ENCODE measurements at regions not wholly inside any gene's neighbourhood (a gene's known extent, or its start where the extent isn't known, plus 50 kb on each side); places are given as distances from the start of the nearest gene placed in this dataset.

DNA sequence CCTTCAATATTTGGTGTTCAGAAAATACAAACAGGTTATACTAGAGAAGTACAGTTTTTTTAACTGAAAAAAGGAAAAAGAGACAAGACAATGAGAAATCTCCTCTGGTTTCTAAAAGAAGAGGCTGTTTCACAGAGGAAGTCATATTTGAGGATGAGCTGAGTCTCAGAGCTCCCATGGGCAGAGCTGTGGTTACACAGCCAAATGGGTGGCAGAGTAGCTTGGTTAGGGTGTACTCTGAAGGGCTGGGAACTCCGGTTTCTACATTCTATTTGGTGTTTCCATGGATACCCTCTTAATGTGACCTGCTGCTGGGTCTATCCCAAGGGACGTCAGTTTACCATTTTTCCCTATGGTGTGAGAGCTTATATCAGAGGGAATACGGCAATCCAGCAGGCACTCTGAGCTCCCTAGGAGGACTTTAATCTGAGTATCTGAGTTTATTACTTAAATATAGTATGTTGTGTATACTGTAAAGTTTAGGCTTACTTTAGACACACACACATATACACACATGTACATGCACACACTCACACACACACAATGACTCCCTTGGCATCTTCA, 74.2 kb downstream of the CYRIA start:
- H3K27me3 ChIP-seq (ENCODE audit: control insufficient read depth, insufficient read depth, low read length) = no peaks in the 10 kb centered on the region
- no CpG with 5 or more reads among the region's 3 CpGs for WGBS (ENCODE audit: insufficient coverage)

DNA sequence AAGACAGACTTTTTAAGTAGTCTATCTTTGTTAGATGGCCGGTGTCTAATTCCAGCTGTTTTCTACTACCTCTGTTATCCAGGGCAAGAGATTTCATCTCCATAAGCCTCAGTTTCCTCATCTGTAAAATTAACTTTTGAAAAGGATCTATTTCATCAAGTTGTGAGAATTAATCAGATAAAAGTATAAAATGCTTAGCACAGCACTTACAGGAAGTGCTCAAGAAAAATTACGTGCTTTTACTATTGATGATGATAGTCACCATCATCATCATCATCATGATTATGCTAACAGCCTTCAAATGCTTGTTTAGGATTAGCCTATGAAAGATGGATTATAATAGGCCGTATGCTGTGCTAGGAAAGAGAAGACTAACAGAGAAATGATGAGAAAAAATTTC, 76.2 kb downstream of the CYRIA start:
- no peak overlapping the region for H3K4me3 ChIP-seq (ENCODE audit: low read depth, low read length)
- no peak for DNase-seq (ENCODE audit: low read depth in 4 of 6, low spot score in 6 of 6)
- H3K36me3 ChIP-seq (ENCODE audit: control insufficient read depth, insufficient read depth, low read length) = no peaks in the 10 kb centered on the region
- H3K27ac ChIP-seq (ENCODE audit: low read depth, low read length) = no peak overlapping the region
- WGBS (ENCODE audit: insufficient coverage) = no CpG with 5 or more reads among the region's 3 CpGs
- H3K9me3 ChIP-seq (ENCODE audit: control insufficient read depth, insufficient read depth, low read length) = no peaks in the 10 kb centered on the region
- H3K27me3 ChIP-seq (ENCODE audit: control insufficient read depth, insufficient read depth, low read length) = no peaks in the 10 kb centered on the region
- no peaks in the 10 kb centered on the region for H3K4me1 ChIP-seq (ENCODE audit: control insufficient read depth, insufficient read depth, low read length)

More for the DNA sequence above, 74.2 kb downstream of the CYRIA start:
- no peak overlapping the region for H3K4me3 ChIP-seq (ENCODE audit: low read depth, low read length)
- H3K4me1 ChIP-seq (ENCODE audit: control insufficient read depth, insufficient read depth, low read length) = no peaks in the 10 kb centered on the region
- no peak for DNase-seq (ENCODE audit: low read depth in 4 of 6, low spot score in 6 of 6)
- no peak overlapping the region for H3K27ac ChIP-seq (ENCODE audit: low read depth, low read length)
- H3K9me3 ChIP-seq (ENCODE audit: control insufficient read depth, insufficient read depth, low read length) = no peaks in the 10 kb centered on the region
- no peaks in the 10 kb centered on the region for H3K36me3 ChIP-seq (ENCODE audit: control insufficient read depth, insufficient read depth, low read length)

DNA sequence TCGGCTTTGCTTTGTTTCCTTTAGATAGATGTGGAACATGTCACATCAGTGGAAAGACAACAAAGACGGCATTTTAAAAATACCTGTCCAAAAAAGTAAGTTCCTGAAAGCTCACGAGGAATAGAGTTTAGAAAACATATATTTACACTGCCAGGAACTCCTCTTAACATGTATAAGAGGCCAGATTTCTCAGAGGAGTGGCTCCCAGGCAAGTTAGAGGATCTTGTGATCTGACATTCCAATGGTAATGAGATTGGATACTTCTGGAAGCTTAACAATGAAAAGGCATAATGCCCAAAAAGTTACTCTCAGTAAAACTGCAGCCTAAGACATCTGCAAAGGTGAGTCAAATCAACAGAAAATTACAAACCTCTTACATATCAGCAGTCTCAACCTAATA, 77.1 kb downstream of the CYRIA start:
- WGBS (ENCODE audit: insufficient coverage) = no CpG with 5 or more reads among the region's 3 CpGs
- no peaks in the 10 kb centered on the region for H3K27me3 ChIP-seq (ENCODE audit: control insufficient read depth, insufficient read depth, low read length)

DNA sequence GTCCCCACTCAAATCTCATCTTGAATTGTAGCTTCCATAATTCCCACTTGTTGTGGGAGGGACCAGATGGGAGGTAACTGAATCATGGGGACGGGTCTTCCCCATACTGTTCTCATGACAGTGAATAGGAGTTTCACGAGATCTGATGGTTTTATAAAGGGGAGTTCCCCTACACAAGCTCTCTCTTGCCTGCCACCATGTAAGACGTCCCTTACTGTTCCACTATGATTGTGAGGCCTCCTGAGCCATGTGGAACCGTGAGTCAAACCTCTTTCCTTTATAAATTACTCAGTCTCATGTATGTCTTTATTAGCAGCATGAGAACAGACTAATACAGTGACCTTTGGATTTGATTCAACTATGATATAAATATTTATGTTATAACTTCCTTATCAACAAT, 78.0 kb downstream of the CYRIA start:
- no peaks in the 10 kb centered on the region for H3K9me3 ChIP-seq (ENCODE audit: control insufficient read depth, insufficient read depth, low read length)

More for the DNA sequence above, 77.1 kb downstream of the CYRIA start:
- Histone ChIP-seq H3K9me3 (ENCODE audit: control insufficient read depth, insufficient read depth, low read length) (no peaks in the 10 kb centered on the region), H3K4me3 (ENCODE audit: low read depth, low read length) (no peak overlapping the region), H3K4me1 (ENCODE audit: control insufficient read depth, insufficient read depth, low read length) (no peaks in the 10 kb centered on the region), H3K36me3 (ENCODE audit: control insufficient read depth, insufficient read depth, low read length) (no peaks in the 10 kb centered on the region), H3K27ac (ENCODE audit: low read depth, low read length) (no peak overlapping the region)
- DNase-seq (ENCODE audit: low read depth in 4 of 6, low spot score in 6 of 6) = no peak

DNA sequence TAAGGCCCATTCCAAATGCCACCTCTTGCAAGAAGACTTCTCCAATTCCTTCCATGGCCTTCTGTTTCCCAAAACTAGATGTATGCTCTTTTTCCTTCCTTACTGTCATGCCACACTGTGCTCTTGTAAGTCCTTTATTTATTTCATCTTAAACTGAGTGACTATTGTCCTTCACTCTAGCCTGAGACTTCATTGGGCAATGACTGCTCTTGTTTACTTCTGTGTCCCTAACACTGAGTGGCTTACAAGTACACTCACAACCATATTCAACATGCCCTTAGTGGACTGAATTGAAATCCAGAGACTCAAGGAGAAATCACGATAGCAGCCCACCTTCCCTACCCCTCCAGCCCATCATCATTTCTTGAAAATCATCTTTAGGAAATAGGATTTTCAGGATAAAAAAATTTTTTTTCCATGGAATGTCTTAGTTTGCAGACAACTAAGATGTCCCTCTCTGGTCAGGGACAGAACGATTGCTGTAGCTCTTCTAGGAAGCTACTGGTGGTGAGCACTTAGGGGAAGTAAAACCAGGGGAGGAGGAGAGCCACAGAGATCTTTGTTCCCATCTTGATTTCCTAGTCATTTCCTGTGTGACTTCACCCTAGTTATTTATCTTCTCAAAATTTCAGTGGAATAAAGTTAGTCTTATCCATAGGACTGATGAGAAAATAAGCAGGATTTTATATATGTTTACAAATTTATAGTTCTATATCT, 80.7 kb downstream of the CYRIA start:
- DNase-seq (ENCODE audit: low read depth in 4 of 6, low spot score in 6 of 6) = no peak

More for the DNA sequence above, 78.0 kb downstream of the CYRIA start:
- Histone ChIP-seq H3K36me3 (ENCODE audit: control insufficient read depth, insufficient read depth, low read length) (no peaks in the 10 kb centered on the region), H3K27ac (ENCODE audit: low read depth, low read length) (no peak overlapping the region), H3K4me1 (ENCODE audit: control insufficient read depth, insufficient read depth, low read length) (no peaks in the 10 kb centered on the region), H3K4me3 (ENCODE audit: low read depth, low read length) (no peak overlapping the region), H3K27me3 (ENCODE audit: control insufficient read depth, insufficient read depth, low read length) (no peaks in the 10 kb centered on the region)
- no CpG with 5 or more reads among the region's 4 CpGs for WGBS (ENCODE audit: insufficient coverage)
- no peak for DNase-seq (ENCODE audit: low read depth in 4 of 6, low spot score in 6 of 6)

DNA sequence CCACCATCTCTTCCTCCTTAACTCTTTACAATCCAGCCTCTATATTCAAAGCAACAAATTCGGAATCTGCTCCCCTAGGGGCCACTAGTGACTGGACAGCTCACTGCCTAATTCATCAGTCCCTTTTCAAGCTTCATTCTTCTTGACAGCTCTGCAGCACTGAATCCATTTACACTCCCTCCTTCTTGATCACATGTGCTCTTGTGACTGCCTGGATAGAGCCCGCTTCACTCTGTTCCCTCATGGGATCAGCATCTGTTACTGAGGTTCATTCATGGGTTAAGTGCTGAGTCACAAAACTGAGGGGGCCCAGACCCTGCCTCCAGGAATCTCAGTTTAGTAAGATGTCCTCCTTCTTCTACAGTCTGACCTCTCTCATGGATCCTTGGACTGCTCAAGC, 81.5 kb downstream of the CYRIA start:
- DNase-seq (ENCODE audit: low read depth in 4 of 6, low spot score in 6 of 6) = no peak
- Histone ChIP-seq H3K27ac (ENCODE audit: low read depth, low read length) (no peak overlapping the region), H3K4me3 (ENCODE audit: low read depth, low read length) (no peak overlapping the region), H3K36me3 (ENCODE audit: control insufficient read depth, insufficient read depth, low read length) (no peaks in the 10 kb centered on the region), H3K4me1 (ENCODE audit: control insufficient read depth, insufficient read depth, low read length) (no peaks in the 10 kb centered on the region), H3K9me3 (ENCODE audit: control insufficient read depth, insufficient read depth, low read length) (no peaks in the 10 kb centered on the region), H3K27me3 (ENCODE audit: control insufficient read depth, insufficient read depth, low read length) (no peaks in the 10 kb centered on the region)
- WGBS (ENCODE audit: insufficient coverage) = 82% methylated on average over 2 of the region's 2 CpGs

More for the DNA sequence above, 80.7 kb downstream of the CYRIA start:
- Histone ChIP-seq H3K27ac (ENCODE audit: low read depth, low read length) (no peak overlapping the region), H3K27me3 (ENCODE audit: control insufficient read depth, insufficient read depth, low read length) (no peaks in the 10 kb centered on the region), H3K4me3 (ENCODE audit: low read depth, low read length) (no peak overlapping the region), H3K9me3 (ENCODE audit: control insufficient read depth, insufficient read depth, low read length) (no peaks in the 10 kb centered on the region), H3K4me1 (ENCODE audit: control insufficient read depth, insufficient read depth, low read length) (no peaks in the 10 kb centered on the region), H3K36me3 (ENCODE audit: control insufficient read depth, insufficient read depth, low read length) (no peaks in the 10 kb centered on the region)
- WGBS (ENCODE audit: insufficient coverage) = no CpG with 5 or more reads among the region's 2 CpGs

DNA sequence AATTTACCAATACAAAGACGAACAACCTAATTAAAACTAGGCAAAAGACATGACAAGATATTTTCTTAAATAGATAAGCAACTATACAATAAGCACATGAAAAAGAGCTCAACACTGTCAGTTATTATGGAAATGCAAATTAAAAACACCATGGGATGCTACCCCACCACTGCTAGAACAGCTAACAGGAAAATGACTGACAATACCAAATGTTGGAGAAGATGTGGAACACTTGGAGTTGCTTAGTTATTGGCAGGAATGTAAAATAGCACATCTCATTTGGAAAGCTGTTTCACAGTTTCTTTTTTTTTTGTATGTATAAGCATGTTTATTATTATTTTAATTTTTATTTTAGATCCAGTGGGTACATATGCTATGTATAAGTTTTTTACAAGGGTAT, 84.4 kb downstream of the CYRIA start:
- H3K27ac ChIP-seq (ENCODE audit: low read depth, low read length) = no peak overlapping the region
- no CpG with 5 or more reads among the region's 1 CpG for WGBS (ENCODE audit: insufficient coverage)
- H3K27me3 ChIP-seq (ENCODE audit: control insufficient read depth, insufficient read depth, low read length) = no peaks in the 10 kb centered on the region
- no peaks in the 10 kb centered on the region for H3K9me3 ChIP-seq (ENCODE audit: control insufficient read depth, insufficient read depth, low read length)
- no peak for DNase-seq (ENCODE audit: low read depth in 4 of 6, low spot score in 6 of 6)
- no peaks in the 10 kb centered on the region for H3K36me3 ChIP-seq (ENCODE audit: control insufficient read depth, insufficient read depth, low read length)
- H3K4me1 ChIP-seq (ENCODE audit: control insufficient read depth, insufficient read depth, low read length) = no peaks in the 10 kb centered on the region
- H3K4me3 ChIP-seq (ENCODE audit: low read depth, low read length) = no peak overlapping the region

DNA sequence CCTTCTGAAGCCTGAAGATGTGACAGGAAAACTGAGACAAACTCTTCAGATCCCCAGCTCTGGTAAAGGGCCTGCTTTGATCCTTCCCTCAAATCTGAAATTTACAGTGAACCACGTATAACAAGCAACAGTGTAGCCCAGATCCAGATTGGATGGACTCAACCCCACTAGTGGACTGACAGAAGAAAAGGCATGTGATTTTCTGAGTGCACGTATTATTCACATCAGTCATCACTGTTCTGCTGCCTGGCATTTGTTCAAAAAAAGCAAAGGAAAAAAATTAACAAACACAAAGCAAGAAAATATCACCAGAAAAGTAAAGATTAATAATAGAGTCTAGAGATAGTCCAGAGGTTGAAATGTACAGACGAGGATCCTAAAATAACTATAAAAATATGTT, 87.6 kb downstream of the CYRIA start:
- DNase-seq (ENCODE audit: low read depth in 4 of 6, low spot score in 6 of 6) = no peak
- Histone ChIP-seq H3K4me1 (ENCODE audit: control insufficient read depth, insufficient read depth, low read length) (no peaks in the 10 kb centered on the region), H3K27me3 (ENCODE audit: control insufficient read depth, insufficient read depth, low read length) (no peaks in the 10 kb centered on the region), H3K27ac (ENCODE audit: low read depth, low read length) (no peak overlapping the region), H3K9me3 (ENCODE audit: control insufficient read depth, insufficient read depth, low read length) (peaks cover 4% of the 10 kb centered on the region), H3K36me3 (ENCODE audit: control insufficient read depth, insufficient read depth, low read length) (no peaks in the 10 kb centered on the region), H3K4me3 (ENCODE audit: low read depth, low read length) (no peak overlapping the region)
- no CpG with 5 or more reads among the region's 3 CpGs for WGBS (ENCODE audit: insufficient coverage)

DNA sequence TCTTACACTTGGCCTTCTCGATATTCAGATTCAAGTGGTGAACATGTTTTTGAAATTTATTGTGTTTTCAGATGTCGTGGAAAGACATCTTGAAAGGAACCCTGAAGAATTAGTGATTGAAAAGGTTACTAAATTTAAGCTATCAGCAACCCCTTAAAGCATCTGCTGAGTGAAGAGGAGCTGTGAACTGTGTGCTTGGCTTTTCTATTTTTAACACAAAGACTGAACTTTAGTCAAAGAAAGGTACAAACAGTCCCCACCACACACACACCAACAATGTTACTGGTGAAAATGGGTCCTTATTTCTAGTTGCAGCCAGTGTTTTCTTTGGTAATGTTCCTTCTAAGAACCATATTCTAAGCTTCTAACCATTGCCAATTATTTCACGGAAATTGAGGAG, 95.1 kb downstream of the CYRIA start:
- no CpG with 5 or more reads among the region's 3 CpGs for WGBS (ENCODE audit: insufficient coverage)
- no peak overlapping the region for H3K4me3 ChIP-seq (ENCODE audit: low read depth, low read length)

More for the DNA sequence above, 95.1 kb downstream of the CYRIA start:
- peaks cover 4% of the 10 kb centered on the region for H3K9me3 ChIP-seq (ENCODE audit: control insufficient read depth, insufficient read depth, low read length)
- no peaks in the 10 kb centered on the region for H3K27me3 ChIP-seq (ENCODE audit: control insufficient read depth, insufficient read depth, low read length)
- H3K36me3 ChIP-seq (ENCODE audit: control insufficient read depth, insufficient read depth, low read length) = no peaks in the 10 kb centered on the region
- H3K4me1 ChIP-seq (ENCODE audit: control insufficient read depth, insufficient read depth, low read length) = no peaks in the 10 kb centered on the region
- no peak overlapping the region for H3K27ac ChIP-seq (ENCODE audit: low read depth, low read length)
- DNase-seq (ENCODE audit: low read depth in 4 of 6, low spot score in 6 of 6) = no peak

Measured in spinal cord (tissue), 9 donors.